Stomach (tissue), 4 donors: ENCODE measurements at regions not wholly inside any gene's neighbourhood (a gene's known extent, or its start where the extent isn't known, plus 50 kb on each side); places are given as distances from the start of the nearest gene placed in this dataset.

Experiments
- POLR2A ChIP-seq, 4 donors: fragments of 450-650 bp; IDR thresholded peaks; one replicate each; pipeline ENCODE4 v1.6.1; 2016; ENCODE audit warnings: antibody characterized with exemption in 4 of 4, control low read depth in 2 of 4, mild to moderate bottlenecking in 1 of 4, moderate library complexity in 1 of 4
- TF ChIP-seq, protein P1 (sequence below), 7 experiments: fragments of 450-650 bp in 4 of 7; fragments of 200-600 bp in 3 of 7; sonication (generic) in 3 of 7; IDR thresholded peaks; one replicate each; pipeline ENCODE4 v1.5.1; 2016 to 2019; ENCODE audit warnings: antibody characterized with exemption in 7 of 7, control low read depth in 2 of 7, mild to moderate bottlenecking in 1 of 7

DNA sequence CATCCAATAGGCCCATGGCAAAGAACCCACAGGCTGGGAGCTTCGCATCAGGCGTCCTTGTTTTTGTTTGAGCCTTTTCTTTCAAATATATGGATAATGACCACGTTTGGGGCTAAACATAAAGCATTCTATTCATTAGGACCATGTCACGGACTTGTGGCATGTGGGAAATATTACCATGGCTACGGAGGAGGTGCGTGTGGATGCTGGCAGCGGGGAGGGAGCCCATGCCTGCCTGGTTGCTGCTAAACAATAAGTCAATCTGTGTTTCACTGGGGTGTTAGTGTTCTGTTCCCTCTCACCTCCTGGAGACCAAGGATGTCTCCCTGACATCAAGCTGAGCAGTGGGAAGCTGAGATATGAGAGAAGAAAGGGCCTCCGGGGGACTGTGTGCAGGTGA lies 121.1 kb downstream of the IRS2 start:
- no peak for TF ChIP-seq POLR2A (IDR thresholded peaks at IDR 0.05)
- TF ChIP-seq, protein P1, sequence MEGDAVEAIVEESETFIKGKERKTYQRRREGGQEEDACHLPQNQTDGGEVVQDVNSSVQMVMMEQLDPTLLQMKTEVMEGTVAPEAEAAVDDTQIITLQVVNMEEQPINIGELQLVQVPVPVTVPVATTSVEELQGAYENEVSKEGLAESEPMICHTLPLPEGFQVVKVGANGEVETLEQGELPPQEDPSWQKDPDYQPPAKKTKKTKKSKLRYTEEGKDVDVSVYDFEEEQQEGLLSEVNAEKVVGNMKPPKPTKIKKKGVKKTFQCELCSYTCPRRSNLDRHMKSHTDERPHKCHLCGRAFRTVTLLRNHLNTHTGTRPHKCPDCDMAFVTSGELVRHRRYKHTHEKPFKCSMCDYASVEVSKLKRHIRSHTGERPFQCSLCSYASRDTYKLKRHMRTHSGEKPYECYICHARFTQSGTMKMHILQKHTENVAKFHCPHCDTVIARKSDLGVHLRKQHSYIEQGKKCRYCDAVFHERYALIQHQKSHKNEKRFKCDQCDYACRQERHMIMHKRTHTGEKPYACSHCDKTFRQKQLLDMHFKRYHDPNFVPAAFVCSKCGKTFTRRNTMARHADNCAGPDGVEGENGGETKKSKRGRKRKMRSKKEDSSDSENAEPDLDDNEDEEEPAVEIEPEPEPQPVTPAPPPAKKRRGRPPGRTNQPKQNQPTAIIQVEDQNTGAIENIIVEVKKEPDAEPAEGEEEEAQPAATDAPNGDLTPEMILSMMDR (IDR thresholded peaks at IDR 0.05), result no peak
